Kidney epithelial cell (primary cell): ENCODE measurements at regions not wholly inside any gene's neighbourhood (a gene's known extent, or its start where the extent isn't known, plus 50 kb on each side); places are given as distances from the start of the nearest gene placed in this dataset.

Source experiments
- DNase-seq: peaks from one replicate; pipeline ENCODE4 v3.0.0-alpha.2; 2010; ENCODE audit warnings: low read depth
- H3K27me3 ChIP-seq: 2 replicates; pipeline ENCODE4 v1.6.0; 2011; ENCODE audit warnings: low read length; ENCODE audit not compliant: control insufficient read depth, insufficient read depth
- H3K36me3 ChIP-seq: 2 replicates; pipeline ENCODE4 v1.5.1; 2011; ENCODE audit warnings: low read length; ENCODE audit not compliant: control insufficient read depth, insufficient read depth
- H3K4me3 ChIP-seq: 2 replicates; pipeline ENCODE4 v1.5.1; 2011; ENCODE audit warnings: low read depth, mild to moderate bottlenecking, control low read depth, low read length
- TF ChIP-seq, protein P1 (sequence below): IDR thresholded peaks from 2 replicates; pipeline ENCODE4 v1.5.1; 2011; ENCODE audit warnings: mild to moderate bottlenecking, moderate library complexity, low read length, control low read depth, inconsistent platforms; ENCODE audit not compliant: insufficient read depth, poor library complexity, severe bottlenecking

DNA sequence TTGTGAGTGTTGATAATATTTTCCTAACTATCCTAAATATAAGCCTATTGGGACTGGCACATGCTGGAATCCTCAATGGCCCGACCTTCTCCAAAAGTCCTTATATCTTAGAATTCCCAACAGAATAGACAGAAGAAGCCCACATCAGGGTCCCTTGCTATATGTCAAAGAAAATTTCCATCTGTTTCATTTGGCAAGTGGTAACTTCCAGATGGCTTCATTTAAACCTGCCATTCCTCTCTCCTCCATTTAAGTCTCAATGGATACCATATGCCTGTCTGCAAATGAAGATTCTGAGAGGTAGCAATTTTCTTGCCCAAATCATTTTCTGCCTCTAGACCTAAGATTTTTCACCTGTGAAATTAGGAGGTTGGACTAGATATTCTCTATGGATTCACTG is 73.1 kb upstream of the KCNA4 start:
- TF ChIP-seq, protein P1, sequence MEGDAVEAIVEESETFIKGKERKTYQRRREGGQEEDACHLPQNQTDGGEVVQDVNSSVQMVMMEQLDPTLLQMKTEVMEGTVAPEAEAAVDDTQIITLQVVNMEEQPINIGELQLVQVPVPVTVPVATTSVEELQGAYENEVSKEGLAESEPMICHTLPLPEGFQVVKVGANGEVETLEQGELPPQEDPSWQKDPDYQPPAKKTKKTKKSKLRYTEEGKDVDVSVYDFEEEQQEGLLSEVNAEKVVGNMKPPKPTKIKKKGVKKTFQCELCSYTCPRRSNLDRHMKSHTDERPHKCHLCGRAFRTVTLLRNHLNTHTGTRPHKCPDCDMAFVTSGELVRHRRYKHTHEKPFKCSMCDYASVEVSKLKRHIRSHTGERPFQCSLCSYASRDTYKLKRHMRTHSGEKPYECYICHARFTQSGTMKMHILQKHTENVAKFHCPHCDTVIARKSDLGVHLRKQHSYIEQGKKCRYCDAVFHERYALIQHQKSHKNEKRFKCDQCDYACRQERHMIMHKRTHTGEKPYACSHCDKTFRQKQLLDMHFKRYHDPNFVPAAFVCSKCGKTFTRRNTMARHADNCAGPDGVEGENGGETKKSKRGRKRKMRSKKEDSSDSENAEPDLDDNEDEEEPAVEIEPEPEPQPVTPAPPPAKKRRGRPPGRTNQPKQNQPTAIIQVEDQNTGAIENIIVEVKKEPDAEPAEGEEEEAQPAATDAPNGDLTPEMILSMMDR, result no peak
- Histone ChIP-seq H3K27me3 (no peaks in the 10 kb centered on the region), H3K4me3 (no peak overlapping the region), H3K36me3 (no peaks in the 10 kb centered on the region)
- DNase-seq, result no peak

DNA sequence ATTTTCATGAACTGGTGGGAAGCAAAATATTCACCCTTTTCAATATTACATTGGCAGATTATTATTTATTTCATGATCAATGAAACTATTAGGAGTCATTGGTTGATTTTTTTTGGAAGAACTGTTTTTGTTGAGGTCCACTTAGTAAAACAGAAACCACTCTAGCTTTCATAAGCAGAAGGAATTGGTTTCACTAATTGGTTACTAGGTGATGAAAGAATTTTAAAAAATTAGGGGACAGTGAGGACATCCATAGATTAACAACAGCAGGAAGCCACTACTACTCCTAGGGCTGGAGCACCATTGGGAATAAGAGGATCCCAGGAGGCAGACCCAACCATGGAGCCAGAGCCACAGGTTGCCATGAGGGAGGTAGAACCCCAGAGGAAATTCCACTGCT is 74.4 kb upstream of the KCNA4 start:
- Histone ChIP-seq H3K4me3 (no peak overlapping the region), H3K36me3 (no peaks in the 10 kb centered on the region), H3K27me3 (no peaks in the 10 kb centered on the region)
- TF ChIP-seq, protein P1, result no peak
- DNase-seq, result no peak

DNA sequence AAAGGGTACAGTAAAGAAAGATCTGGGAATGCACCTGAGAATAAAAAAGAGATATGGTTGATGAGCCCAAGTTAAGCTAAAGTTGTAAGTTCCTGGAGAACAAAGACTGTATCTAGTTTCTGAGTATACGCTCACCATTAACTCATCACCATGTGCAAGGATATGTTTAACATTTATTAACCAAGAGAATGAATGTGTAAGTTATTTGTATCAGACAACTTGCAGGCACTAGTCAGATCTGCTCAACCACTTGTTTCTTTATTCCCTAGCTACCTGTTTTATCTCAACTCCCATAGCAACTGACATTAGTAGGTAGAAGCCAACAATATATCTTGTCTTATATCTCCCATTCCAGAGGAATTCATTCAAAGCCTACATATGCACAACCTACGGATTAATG is 74.9 kb upstream of the KCNA4 start:
- Histone ChIP-seq H3K4me3 (no peak overlapping the region), H3K27me3 (no peaks in the 10 kb centered on the region), H3K36me3 (no peaks in the 10 kb centered on the region)
- DNase-seq, result peak; percentile 7
- TF ChIP-seq, protein P1, result no peak

DNA sequence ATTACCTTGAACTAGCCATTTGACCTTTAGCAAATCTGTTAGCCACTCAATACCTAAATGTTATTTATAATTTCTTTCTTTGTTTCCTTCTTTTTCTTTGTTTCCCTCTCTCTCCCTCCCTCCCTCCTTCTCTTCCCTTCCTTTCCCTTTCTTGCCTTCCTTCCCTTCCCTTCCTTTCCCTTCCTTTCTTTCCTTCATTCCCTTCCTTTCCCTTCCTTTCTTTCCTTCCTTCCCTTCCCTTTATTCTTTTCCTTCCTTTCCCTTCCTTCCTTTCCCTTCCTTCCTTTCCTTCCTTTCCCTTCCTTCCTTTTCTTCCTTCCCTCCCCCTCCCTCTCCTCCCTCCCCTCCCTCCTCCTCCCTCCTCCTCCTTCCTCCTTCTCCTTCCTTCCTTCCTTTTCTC is 75.7 kb upstream of the KCNA4 start:
- TF ChIP-seq, protein P1, result no peak

DNA sequence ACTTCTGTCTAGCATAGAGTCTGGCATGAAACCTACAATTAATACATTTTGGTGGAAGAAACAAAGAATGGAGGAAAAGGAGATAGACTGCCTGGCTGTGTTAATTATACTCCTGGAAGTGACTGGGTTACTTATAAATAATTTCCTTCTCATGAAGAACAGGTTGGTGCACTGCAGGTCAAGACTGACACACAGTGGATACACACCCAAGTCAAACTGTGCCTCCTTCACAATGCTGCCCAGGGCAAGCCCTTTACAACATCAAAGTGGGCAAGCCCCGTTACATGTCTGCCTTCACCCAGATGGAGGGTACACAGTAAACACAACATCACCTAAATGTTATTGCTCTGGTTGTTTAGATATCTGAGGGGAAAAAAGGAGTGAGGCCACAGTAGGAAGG is 83.7 kb upstream of the KCNA4 start:
- no peak for DNase-seq
- Histone ChIP-seq H3K27me3 (no peaks in the 10 kb centered on the region), H3K36me3 (no peaks in the 10 kb centered on the region)

More for the DNA sequence above, 75.7 kb upstream of the KCNA4 start:
- no peak overlapping the region for H3K4me3 ChIP-seq
- no peak for DNase-seq
- no peaks in the 10 kb centered on the region for H3K27me3 ChIP-seq
- no peaks in the 10 kb centered on the region for H3K36me3 ChIP-seq

More for the DNA sequence above, 83.7 kb upstream of the KCNA4 start:
- H3K4me3 ChIP-seq, result no peak overlapping the region
- TF ChIP-seq, protein P1, result no peak
